Endothelial cell of umbilical vein (primary cell): ENCODE measurements at regions not wholly inside any gene's neighbourhood (a gene's known extent, or its start where the extent isn't known, plus 50 kb on each side); places are given as distances from the start of the nearest gene placed in this dataset.

Experiments
- CTCF ChIP-seq, 2 donors: IDR thresholded peaks; 1 replicate in 1 of 2; 2 replicates in 1 of 2; pipeline ENCODE4 v1.5.1; 2011; ENCODE audit warnings: low read length in 2 of 2, mild to moderate bottlenecking in 2 of 2, moderate library complexity in 2 of 2, control low read depth in 1 of 2, inconsistent platforms in 1 of 2, low read depth in 1 of 2; ENCODE audit not compliant: insufficient read depth in 1 of 2; ENCODE audit errors: extremely low read depth in 1 of 2
- EZH2 ChIP-seq: IDR thresholded peaks from 2 replicates; pipeline ENCODE4 v1.6.1; 2012; ENCODE audit warnings: borderline replicate concordance, low read depth, mild to moderate bottlenecking, moderate library complexity, low read length, inconsistent platforms; ENCODE audit not compliant: severe bottlenecking
- JUN ChIP-seq: IDR thresholded peaks from 2 replicates; pipeline ENCODE4 v1.6.1; 2011; ENCODE audit warnings: borderline replicate concordance, low read depth; ENCODE audit not compliant: insufficient read length, insufficient read depth
- MAX ChIP-seq: IDR thresholded peaks from 2 replicates; pipeline ENCODE4 v1.6.1; 2011; ENCODE audit not compliant: insufficient read depth, insufficient read length
- MYC ChIP-seq: IDR thresholded peaks from one replicate; pipeline ENCODE4 v1.6.1; 2011; ENCODE audit warnings: mild to moderate bottlenecking, low read depth, low read length
- POLR2A ChIP-seq: IDR thresholded peaks from 2 replicates; pipeline ENCODE4 v1.6.1; 2012; ENCODE audit warnings: low read depth, mild to moderate bottlenecking, control low read depth, low read length
- POLR2AphosphoS5 ChIP-seq: IDR thresholded peaks from 2 replicates; pipeline ENCODE4 v1.6.1; 2012; ENCODE audit warnings: low read depth, mild to moderate bottlenecking, control low read depth, low read length, moderate library complexity; ENCODE audit not compliant: insufficient read depth

GRCh38 chr3:19073341-19074105, 74.8 kb upstream of the KCNH8 start:
- TF ChIP-seq POLR2AphosphoS5 (no peak), CTCF (IDR thresholded peaks at IDR 0.05; ENCODE audit: extremely low read depth in 1 of 2, insufficient read depth in 1 of 2, low read depth in 1 of 2, low read length in 2 of 2) (no peak), POLR2A (no peak), EZH2 (no peak), MAX (no peak), JUN (no peak), MYC (no peak)
